Astrocyte of the cerebellum (primary cell): ENCODE measurements at regions not wholly inside any gene's neighbourhood (a gene's known extent, or its start where the extent isn't known, plus 50 kb on each side); places are given as distances from the start of the nearest gene placed in this dataset.

ENCODE experiments used
- DNase-seq: peaks from one replicate; pipeline ENCODE4 v3.0.0-alpha.2; 2011; ENCODE audit warnings: low read depth
- H3K4me3 ChIP-seq: 2 replicates; pipeline ENCODE4 v1.5.1; 2011; ENCODE audit warnings: mild to moderate bottlenecking, low read depth, low read length, moderate library complexity
- in situ Hi-C: cut with HindIII; loops from 2 replicates; pipeline ENCODE4 v1.10.0; 2017; ENCODE audit warnings: low sequenced_read_pairs
- TF ChIP-seq, protein P1 (sequence below): IDR thresholded peaks from 2 replicates; pipeline ENCODE4 v1.5.1; 2012; ENCODE audit warnings: low read length, low read depth, moderate library complexity, mild to moderate bottlenecking; ENCODE audit errors: missing control alignments

DNA sequence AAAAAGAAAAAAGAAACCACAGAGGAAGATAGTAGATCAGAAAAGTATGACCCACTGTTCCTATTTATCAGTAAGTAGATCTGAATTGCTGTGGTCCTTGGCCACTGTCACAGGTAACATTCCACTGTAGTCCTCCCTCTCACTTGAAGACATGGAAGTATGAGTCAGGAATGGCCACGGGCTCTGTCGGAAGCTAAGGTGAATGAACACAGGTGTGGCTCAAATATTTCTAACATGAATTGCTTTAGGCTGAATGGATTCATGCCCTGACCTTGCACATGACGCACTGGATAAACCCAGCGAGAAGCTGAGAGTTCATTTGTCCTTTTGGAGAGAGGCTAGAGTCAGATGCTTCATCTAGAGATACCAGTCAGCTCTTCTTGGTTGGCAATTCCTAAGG is 224.5 kb upstream of the SP8 start:
- in situ Hi-C loops, result no loop called here

DNA sequence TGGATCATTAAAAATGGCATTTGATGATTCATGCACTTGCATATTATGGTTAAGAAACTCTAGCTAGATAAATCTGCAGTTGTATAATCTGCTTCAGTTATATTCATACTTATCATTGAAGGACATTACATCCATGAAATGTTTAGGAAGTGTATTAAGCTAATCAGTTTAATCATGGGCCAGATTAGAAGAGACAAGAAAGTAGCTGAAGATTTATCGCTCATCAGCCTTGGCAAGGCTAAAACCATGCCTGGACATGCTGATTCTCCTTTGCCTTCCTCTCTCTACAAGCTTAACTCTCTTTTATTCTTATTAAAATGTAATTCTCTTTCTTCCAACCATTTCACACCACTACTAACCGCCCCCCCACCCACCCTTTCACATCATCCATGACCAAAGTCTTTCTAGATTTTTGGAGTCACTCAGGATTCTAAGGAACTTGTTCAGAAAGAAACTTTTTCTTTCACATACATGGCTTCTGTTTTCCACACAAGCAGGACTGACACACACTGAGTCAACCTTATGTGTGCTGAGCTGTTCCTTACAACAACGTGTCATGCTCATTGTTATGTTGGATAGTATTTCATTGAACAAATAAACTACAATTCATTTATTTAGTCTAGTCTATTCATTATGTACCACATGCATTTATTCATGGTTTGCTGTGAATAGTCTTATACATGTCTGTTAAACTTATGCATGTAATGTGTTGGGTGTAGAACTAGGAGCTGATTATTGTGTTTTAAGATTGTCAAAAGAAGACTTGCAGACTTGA is 227.3 kb upstream of the SP8 start:
- no peak overlapping the region for H3K4me3 ChIP-seq
- TF ChIP-seq, protein P1, sequence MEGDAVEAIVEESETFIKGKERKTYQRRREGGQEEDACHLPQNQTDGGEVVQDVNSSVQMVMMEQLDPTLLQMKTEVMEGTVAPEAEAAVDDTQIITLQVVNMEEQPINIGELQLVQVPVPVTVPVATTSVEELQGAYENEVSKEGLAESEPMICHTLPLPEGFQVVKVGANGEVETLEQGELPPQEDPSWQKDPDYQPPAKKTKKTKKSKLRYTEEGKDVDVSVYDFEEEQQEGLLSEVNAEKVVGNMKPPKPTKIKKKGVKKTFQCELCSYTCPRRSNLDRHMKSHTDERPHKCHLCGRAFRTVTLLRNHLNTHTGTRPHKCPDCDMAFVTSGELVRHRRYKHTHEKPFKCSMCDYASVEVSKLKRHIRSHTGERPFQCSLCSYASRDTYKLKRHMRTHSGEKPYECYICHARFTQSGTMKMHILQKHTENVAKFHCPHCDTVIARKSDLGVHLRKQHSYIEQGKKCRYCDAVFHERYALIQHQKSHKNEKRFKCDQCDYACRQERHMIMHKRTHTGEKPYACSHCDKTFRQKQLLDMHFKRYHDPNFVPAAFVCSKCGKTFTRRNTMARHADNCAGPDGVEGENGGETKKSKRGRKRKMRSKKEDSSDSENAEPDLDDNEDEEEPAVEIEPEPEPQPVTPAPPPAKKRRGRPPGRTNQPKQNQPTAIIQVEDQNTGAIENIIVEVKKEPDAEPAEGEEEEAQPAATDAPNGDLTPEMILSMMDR, result no peak
- no peak for DNase-seq
- in situ Hi-C loops, result no loop called here

More for the DNA sequence above, 224.5 kb upstream of the SP8 start:
- TF ChIP-seq, protein P1, result no peak
- DNase-seq, result no peak
- no peak overlapping the region for H3K4me3 ChIP-seq

DNA sequence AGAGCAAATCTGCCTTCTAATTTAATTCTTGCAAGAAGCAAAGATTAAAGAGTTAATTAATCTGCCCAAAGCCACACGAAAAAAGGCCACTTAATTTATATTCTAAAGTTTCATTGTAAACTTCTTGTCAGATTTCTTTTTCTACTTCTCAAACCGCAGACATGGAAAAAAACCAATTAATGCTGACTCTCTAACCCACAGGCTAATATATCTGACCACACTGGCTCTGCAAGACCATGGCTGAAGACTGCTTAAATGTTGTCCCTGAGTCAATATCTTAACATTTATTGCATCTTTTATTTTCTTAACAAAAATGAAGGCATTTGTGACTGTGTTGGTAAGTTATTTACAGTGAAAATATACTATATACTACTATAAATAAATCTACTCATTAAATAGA is 234.0 kb upstream of the SP8 start:
- TF ChIP-seq, protein P1, result no peak
- no peak for DNase-seq
- no peak overlapping the region for H3K4me3 ChIP-seq
- in situ Hi-C loops, result no loop called here

DNA sequence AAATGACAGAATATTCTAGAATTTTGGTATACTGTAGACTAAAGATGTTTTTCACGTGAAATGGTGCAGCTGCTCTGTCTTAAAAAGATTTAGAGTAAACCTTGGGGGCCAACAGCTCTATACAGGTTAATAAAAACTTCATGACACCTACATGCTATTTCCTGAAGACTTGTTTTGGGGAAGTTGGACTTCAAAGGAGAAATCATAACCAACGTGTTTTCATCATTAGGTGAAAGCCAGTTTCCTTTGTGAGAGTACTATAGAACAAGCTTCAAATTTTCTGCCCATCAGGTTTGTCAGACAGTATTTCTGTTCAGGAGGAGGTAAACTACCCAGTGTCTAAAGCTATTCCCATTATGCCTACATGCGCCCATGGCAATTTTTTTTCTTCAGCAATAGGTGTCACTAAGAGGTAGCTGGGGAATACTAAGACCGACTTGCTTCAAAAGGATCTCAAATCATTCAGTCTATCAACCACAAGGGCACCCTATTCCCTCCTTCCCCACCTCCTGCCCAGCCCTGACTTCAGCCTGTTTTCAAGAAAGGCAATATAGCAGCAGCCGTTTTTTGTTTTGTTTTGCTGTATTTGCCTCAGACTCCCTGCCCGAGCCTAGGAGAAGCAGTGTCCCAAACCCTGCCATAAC is 237.3 kb upstream of the SP8 start:
- TF ChIP-seq, protein P1, result no peak
- in situ Hi-C loops, result no loop called here
- no peak for DNase-seq
- H3K4me3 ChIP-seq, result no peak overlapping the region

DNA sequence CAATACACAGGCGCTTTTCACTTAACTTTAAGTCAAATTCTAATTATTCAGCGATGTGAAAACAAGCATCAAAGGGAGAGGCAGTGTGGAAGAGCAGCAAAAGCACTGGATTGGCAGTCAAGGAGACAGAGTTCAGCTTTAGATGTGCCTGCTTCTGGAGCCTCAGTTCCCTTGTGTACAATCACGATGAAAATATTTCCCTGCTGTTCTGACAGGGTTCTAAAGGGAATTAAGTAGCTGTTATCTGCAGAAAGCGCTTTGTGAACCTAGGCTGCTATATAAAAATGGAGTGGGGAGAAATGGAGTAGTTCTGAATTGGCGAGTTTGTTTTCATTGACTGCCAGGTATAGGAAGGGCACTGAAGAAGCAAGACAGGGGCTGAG is 237.8 kb upstream of the SP8 start:
- DNase-seq, result no peak
- TF ChIP-seq, protein P1, result no peak
- in situ Hi-C loops, result no loop called here
- H3K4me3 ChIP-seq, result no peak overlapping the region

DNA sequence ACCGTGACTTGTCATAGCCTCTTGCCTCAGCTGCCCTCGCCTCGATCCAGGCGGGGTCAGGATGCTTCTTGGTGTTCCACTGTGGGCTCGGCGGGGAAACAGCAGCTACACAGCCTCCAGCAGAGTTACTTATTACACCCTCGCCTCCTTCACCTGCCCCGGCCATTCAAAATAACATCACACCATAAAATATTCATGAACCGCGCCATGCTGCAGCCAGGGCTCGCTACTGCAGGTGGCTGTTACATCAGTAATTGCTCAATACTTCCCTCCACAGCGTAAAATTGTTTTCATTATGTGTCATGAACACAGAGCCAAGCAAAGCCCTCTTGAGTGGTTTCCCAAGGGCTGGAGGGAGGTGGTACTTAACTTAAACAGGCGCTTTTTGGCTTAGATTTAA is 241.5 kb upstream of the SP8 start:
- in situ Hi-C loops, result no loop called here
- DNase-seq, result no peak
- TF ChIP-seq, protein P1, result no peak
- H3K4me3 ChIP-seq, result no peak overlapping the region
